ENCODE measurements at regions not wholly inside any gene's neighbourhood (a gene's known extent, or its start where the extent isn't known, plus 50 kb on each side); places are given as distances from the start of the nearest gene placed in this dataset.

DNA sequence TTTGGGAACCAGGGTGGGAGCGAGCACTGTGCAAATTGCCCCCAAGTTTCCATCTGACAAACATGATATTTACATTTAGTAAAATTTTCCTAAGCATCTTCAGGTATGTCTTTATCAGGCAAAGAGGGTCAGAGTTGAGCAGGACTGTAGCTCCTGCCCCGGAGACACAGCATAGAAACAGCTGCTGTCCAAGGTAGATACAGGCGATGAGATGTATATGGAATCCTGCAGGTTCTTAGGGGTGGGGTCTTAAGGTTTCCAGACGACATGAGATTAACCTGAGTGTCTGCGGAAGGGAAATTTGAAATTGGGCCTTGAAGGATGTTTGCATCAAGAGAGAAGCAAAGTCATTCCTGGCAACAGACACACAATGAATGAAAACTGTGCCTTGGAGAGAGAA lies 998.8 kb downstream of the AACS start:
- no peaks in the 10 kb centered on the region for H3K36me3 ChIP-seq
- no peaks in the 10 kb centered on the region for H3K27me3 ChIP-seq (replicated peaks in 1 of 7)
- no peak for DNase-seq
- TF ChIP-seq POLR2A (IDR thresholded peaks at IDR 0.05): no peak
- no peak for TF ChIP-seq CTCF (IDR thresholded peaks at IDR 0.05 in 8 of 11, conservative IDR thresholded peaks at IDR 0.05 in 3 of 11)
- no peak for TF ChIP-seq POLR2AphosphoS5 (IDR thresholded peaks at IDR 0.05)
- intact Hi-C loops (cut with DNase I; ENCODE audit: low total_unique reads): no loop called here
- H3K4me3 ChIP-seq: no peak overlapping the region
- H3K27ac ChIP-seq: no peak overlapping the region
- H3K4me1 ChIP-seq: no peaks in the 10 kb centered on the region
- peaks cover 0 to 12% (median 0%) of the 10 kb centered on the region in 8 donors for H3K9me3 ChIP-seq
- WGBS, 5 donors: 66 to 83% (median 70%) methylated on average over 5 of the region's 5 CpGs

- intact Hi-C loops (cut with DNase I; ENCODE audit: low total_unique reads): no loop called here
- H3K4me3 ChIP-seq: no peak overlapping the region
- H3K27me3 ChIP-seq (replicated peaks in 1 of 7): no peaks in the 10 kb centered on the region
- no peak for TF ChIP-seq POLR2A (IDR thresholded peaks at IDR 0.05)
- no peak for TF ChIP-seq CTCF (IDR thresholded peaks at IDR 0.05 in 8 of 11, conservative IDR thresholded peaks at IDR 0.05 in 3 of 11)
- no peaks in the 10 kb centered on the region for H3K36me3 ChIP-seq
- 47 to 62% (median 54%) methylated on average over 3 of the region's 3 CpGs for WGBS, 5 donors
- no peaks in the 10 kb centered on the region for H3K4me1 ChIP-seq
- no peak overlapping the region for H3K27ac ChIP-seq
- H3K9me3 ChIP-seq: peaks cover 0 to 45% (median 27%) of the 10 kb centered on the region in 8 donors
- no peak for DNase-seq
These were observed 1002.5 kb downstream of the AACS start for GRCh38 chr12:126067626-126068329.

- no peaks in the 10 kb centered on the region for H3K4me1 ChIP-seq
- no peaks in the 10 kb centered on the region for H3K27me3 ChIP-seq (replicated peaks in 1 of 7)
- no peak overlapping the region for H3K4me3 ChIP-seq
- no peak for DNase-seq
- H3K36me3 ChIP-seq: no peaks in the 10 kb centered on the region
- 20 to 26% (median 24%) methylated on average over 4 of the region's 4 CpGs for WGBS, 5 donors
- no peak overlapping the region for H3K27ac ChIP-seq
- peak in 9 of 11 experiments; percentile 12 to 64 (median 48) for TF ChIP-seq CTCF (IDR thresholded peaks at IDR 0.05 in 8 of 11, conservative IDR thresholded peaks at IDR 0.05 in 3 of 11)
- TF ChIP-seq POLR2AphosphoS5 (IDR thresholded peaks at IDR 0.05): no peak
- no peak for TF ChIP-seq POLR2A (IDR thresholded peaks at IDR 0.05)
- intact Hi-C loops (cut with DNase I; ENCODE audit: low total_unique reads): no loop called here
- H3K9me3 ChIP-seq: peaks cover 0 to 48% (median 27%) of the 10 kb centered on the region in 8 donors
These were observed 1004.4 kb downstream of the AACS start for GRCh38 chr12:126069549-126070165.

DNA sequence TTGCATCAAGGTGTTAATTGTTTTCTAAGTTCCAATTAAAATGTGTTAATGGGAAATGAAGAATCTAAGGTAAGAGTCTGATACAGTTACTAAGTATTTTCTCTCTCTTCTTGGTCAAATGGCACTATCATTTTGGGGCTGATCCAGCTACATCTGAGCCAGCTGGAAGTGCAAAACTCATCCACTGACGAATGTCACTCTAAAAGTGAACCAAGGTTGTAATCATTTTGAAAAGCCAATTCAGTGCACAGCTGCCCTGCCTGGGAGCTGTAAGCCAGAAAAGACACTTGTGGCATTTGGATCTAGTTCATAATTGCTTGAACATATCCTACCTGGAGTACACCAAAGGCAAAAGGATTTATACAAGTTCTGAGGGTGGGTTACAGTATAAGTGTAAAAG lies 1011.3 kb downstream of the AACS start:
- TF ChIP-seq POLR2A (IDR thresholded peaks at IDR 0.05) (no peak), CTCF (IDR thresholded peaks at IDR 0.05 in 8 of 11, conservative IDR thresholded peaks at IDR 0.05 in 3 of 11) (no peak), POLR2AphosphoS5 (IDR thresholded peaks at IDR 0.05) (no peak)
- WGBS, 5 donors: 46 to 66% (median 58%) methylated on average over 1 of the region's 1 CpG
- no peaks in the 10 kb centered on the region for H3K36me3 ChIP-seq

More for the DNA sequence above, 1011.3 kb downstream of the AACS start:
- Histone ChIP-seq H3K27ac (no peak overlapping the region), H3K4me1 (no peaks in the 10 kb centered on the region), H3K4me3 (no peak overlapping the region), H3K9me3 (peaks cover 0 to 20% (median 7%) of the 10 kb centered on the region in 8 donors), H3K27me3 (replicated peaks in 1 of 7) (no peaks in the 10 kb centered on the region)
- intact Hi-C loops (cut with DNase I; ENCODE audit: low total_unique reads): no loop called here
- no peak for DNase-seq
